ENCODE measurements at regions not wholly inside any gene's neighbourhood (a gene's known extent, or its start where the extent isn't known, plus 50 kb on each side); places are given as distances from the start of the nearest gene placed in this dataset.

- TF ChIP-seq TAF1 (IDR thresholded peaks at IDR 0.05; ENCODE audit: low read depth), result no peak
- TF ChIP-seq RAD21 (IDR thresholded peaks at IDR 0.05; ENCODE audit: low read depth), result no peak
- TF ChIP-seq, protein P1, sequence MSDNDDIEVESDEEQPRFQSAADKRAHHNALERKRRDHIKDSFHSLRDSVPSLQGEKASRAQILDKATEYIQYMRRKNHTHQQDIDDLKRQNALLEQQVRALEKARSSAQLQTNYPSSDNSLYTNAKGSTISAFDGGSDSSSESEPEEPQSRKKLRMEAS (IDR thresholded peaks at IDR 0.05), result no peak
- TF ChIP-seq, protein P2, sequence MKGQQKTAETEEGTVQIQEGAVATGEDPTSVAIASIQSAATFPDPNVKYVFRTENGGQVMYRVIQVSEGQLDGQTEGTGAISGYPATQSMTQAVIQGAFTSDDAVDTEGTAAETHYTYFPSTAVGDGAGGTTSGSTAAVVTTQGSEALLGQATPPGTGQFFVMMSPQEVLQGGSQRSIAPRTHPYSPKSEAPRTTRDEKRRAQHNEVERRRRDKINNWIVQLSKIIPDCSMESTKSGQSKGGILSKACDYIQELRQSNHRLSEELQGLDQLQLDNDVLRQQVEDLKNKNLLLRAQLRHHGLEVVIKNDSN (IDR thresholded peaks at IDR 0.05), result no peak
- TF ChIP-seq EGR1 (IDR thresholded peaks at IDR 0.05), result no peak
- TF ChIP-seq CEBPB (IDR thresholded peaks at IDR 0.05), result no peak
- no peak for TF ChIP-seq CREB1 (IDR thresholded peaks at IDR 0.05; ENCODE audit: low read depth)
- TF ChIP-seq YY1 (IDR thresholded peaks at IDR 0.05; ENCODE audit: low read depth), result no peak
- TF ChIP-seq, protein P3, sequence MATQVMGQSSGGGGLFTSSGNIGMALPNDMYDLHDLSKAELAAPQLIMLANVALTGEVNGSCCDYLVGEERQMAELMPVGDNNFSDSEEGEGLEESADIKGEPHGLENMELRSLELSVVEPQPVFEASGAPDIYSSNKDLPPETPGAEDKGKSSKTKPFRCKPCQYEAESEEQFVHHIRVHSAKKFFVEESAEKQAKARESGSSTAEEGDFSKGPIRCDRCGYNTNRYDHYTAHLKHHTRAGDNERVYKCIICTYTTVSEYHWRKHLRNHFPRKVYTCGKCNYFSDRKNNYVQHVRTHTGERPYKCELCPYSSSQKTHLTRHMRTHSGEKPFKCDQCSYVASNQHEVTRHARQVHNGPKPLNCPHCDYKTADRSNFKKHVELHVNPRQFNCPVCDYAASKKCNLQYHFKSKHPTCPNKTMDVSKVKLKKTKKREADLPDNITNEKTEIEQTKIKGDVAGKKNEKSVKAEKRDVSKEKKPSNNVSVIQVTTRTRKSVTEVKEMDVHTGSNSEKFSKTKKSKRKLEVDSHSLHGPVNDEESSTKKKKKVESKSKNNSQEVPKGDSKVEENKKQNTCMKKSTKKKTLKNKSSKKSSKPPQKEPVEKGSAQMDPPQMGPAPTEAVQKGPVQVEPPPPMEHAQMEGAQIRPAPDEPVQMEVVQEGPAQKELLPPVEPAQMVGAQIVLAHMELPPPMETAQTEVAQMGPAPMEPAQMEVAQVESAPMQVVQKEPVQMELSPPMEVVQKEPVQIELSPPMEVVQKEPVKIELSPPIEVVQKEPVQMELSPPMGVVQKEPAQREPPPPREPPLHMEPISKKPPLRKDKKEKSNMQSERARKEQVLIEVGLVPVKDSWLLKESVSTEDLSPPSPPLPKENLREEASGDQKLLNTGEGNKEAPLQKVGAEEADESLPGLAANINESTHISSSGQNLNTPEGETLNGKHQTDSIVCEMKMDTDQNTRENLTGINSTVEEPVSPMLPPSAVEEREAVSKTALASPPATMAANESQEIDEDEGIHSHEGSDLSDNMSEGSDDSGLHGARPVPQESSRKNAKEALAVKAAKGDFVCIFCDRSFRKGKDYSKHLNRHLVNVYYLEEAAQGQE (IDR thresholded peaks at IDR 0.05; ENCODE audit: low read depth), result no peak
- TF ChIP-seq TCF12 (IDR thresholded peaks at IDR 0.05; ENCODE audit: low read depth), result no peak
- no peak for TF ChIP-seq EP300 (IDR thresholded peaks at IDR 0.05; ENCODE audit: borderline replicate concordance)
These were observed 293.4 kb upstream of the F9 start for GRCh38 chrX:139237141-139237540.
